DND-41 (cell line): ENCODE measurements at regions not wholly inside any gene's neighbourhood (a gene's known extent, or its start where the extent isn't known, plus 50 kb on each side); places are given as distances from the start of the nearest gene placed in this dataset.

ENCODE experiments used
- EZH2 ChIP-seq: IDR thresholded peaks from 3 replicates; pipeline ENCODE4 v1.6.1; 2012; ENCODE audit warnings: borderline replicate concordance, low read depth, mild to moderate bottlenecking, moderate library complexity, low read length, inconsistent platforms; ENCODE audit not compliant: severe bottlenecking
- TF ChIP-seq, protein P1 (sequence below): IDR thresholded peaks from 2 replicates; pipeline ENCODE4 v1.5.1; 2012; ENCODE audit warnings: borderline replicate concordance, low read length, moderate library complexity, mild to moderate bottlenecking; ENCODE audit not compliant: poor library complexity, severe bottlenecking; ENCODE audit errors: extremely low read depth

DNA sequence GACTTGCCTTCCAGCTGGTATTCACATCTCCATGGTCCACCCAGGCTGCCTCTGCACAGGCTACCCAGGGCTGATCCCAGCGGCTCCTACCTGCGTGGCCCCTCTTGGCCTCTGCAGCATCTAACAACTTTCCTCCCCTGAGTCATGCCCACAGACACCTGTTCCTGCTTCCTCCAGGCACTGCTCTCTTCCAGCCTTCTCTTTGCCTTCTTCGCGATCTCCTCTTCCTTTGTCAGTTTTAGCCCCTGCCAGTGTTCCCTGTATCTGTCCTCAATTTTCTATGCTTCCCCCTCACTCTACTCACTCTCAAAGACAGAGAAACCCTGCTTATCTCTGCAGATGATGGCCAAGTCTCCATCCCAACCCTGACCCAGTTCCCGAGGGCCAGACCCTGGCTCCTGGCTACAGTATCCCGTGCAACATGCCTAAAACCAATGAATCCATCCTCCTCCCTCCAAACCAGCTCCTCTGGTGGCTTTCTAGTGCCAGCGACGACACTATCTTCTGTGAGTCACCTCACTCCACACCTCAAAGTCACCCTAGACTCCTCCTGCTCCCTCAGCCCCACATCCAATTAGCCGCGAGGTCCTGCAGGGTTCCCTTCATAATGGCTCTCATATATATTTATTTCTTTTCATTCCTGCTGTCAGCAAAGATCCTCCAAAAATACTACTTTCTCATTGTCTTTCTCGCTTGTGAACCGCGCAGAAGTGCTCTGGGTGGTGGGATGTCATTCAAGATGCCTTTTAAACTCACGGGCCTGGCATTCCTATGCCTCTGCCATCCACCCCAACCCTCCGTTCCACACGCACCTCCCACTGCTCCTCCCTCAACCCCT, 259.2 kb downstream of the TOMM20 start:
- no peak for TF ChIP-seq EZH2
- TF ChIP-seq, protein P1, sequence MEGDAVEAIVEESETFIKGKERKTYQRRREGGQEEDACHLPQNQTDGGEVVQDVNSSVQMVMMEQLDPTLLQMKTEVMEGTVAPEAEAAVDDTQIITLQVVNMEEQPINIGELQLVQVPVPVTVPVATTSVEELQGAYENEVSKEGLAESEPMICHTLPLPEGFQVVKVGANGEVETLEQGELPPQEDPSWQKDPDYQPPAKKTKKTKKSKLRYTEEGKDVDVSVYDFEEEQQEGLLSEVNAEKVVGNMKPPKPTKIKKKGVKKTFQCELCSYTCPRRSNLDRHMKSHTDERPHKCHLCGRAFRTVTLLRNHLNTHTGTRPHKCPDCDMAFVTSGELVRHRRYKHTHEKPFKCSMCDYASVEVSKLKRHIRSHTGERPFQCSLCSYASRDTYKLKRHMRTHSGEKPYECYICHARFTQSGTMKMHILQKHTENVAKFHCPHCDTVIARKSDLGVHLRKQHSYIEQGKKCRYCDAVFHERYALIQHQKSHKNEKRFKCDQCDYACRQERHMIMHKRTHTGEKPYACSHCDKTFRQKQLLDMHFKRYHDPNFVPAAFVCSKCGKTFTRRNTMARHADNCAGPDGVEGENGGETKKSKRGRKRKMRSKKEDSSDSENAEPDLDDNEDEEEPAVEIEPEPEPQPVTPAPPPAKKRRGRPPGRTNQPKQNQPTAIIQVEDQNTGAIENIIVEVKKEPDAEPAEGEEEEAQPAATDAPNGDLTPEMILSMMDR: no peak
